B cell (primary cell): ENCODE measurements at regions not wholly inside any gene's neighbourhood (a gene's known extent, or its start where the extent isn't known, plus 50 kb on each side); places are given as distances from the start of the nearest gene placed in this dataset.

Experiments used
- ATAC-seq: fragments of 200-7000 bp; cut with Tn5 transposase; one replicate; pipeline ENCODE4 v1.10.0; 2021; ENCODE audit warnings: low read depth, mild to moderate bottlenecking, moderate number of reproducible peaks, moderate library complexity
- CTCF ChIA-PET: fragments of 350-600 bp; sonication (Branson Sonifier 250); formaldehyde crosslinking; loops from one replicate; lab custom pipeline; 2021; ENCODE audit warnings: antibody characterized with exemption, inconsistent platforms; lab: Charles Lee
- POLR2A ChIA-PET: fragments of 350-600 bp; sonication (Branson Sonifier 250); formaldehyde crosslinking; loops from one replicate; lab custom pipeline; 2021; ENCODE audit warnings: antibody characterized with exemption; lab: Charles Lee
- DNase-seq: peaks from one replicate; pipeline ENCODE4 v3.0.0; 2013
- H2AFZ ChIP-seq: 2 replicates; pipeline ENCODE4 v1.6.1; 2012; ENCODE audit warnings: mild to moderate bottlenecking, low read depth, low read length; ENCODE audit not compliant: insufficient read depth, poor library complexity, severe bottlenecking
- H3K27ac ChIP-seq, 2 donors: 1 replicate in 1 of 2; 2 replicates in 1 of 2; pipeline ENCODE4 v1.5.1; 2012 to 2013; ENCODE audit warnings: low read length in 2 of 2, mild to moderate bottlenecking in 2 of 2, moderate library complexity in 1 of 2
- H3K27me3 ChIP-seq, 4 experiments: fragments of 200-600 bp in 1 of 4; sonication (generic) in 1 of 4; replicated peaks in 1 of 4; 1 replicate in 2 of 4; 2 replicates in 2 of 4; pipeline versions ENCODE4 v1.6.1 to v1.7.0; 2013 to 2016; ENCODE audit warnings: low read length in 3 of 4, mild to moderate bottlenecking in 2 of 4, mixed read lengths in 1 of 4, moderate library complexity in 1 of 4; ENCODE audit not compliant: insufficient read depth in 4 of 4, control insufficient read depth in 3 of 4; ENCODE audit errors: control extremely low read depth in 1 of 4
- H3K36me3 ChIP-seq, 2 experiments: replicated peaks in 1 of 2; 1 replicate in 1 of 2; 2 replicates in 1 of 2; pipeline versions ENCODE4 v1.6.1 to v1.7.1; 2013; ENCODE audit warnings: low read length in 1 of 2; ENCODE audit not compliant: insufficient read depth in 2 of 2, control insufficient read depth in 1 of 2; ENCODE audit errors: control extremely low read depth in 1 of 2, extremely low read depth in 1 of 2
- H3K4me1 ChIP-seq, 2 donors: fragments of 200-600 bp in 1 of 2; sonication (generic) in 1 of 2; 1 replicate in 1 of 2; 2 replicates in 1 of 2; pipeline versions ENCODE4 v1.5.1 to v1.6.1; 2013 to 2017; ENCODE audit warnings: low read length in 2 of 2; ENCODE audit not compliant: control insufficient read depth in 2 of 2, insufficient read depth in 2 of 2
- H3K4me2 ChIP-seq: replicated peaks from 2 replicates; pipeline ENCODE3; 2012; ENCODE audit warnings: mild to moderate bottlenecking, low read depth, low read length; ENCODE audit not compliant: poor library complexity, severe bottlenecking
- H3K4me3 ChIP-seq, 5 experiments: fragments of 200-600 bp in 1 of 5; sonication (generic) in 1 of 5; 1 replicate in 3 of 5; 2 replicates in 2 of 5; pipeline versions ENCODE4 v1.5.1 to v1.7.0; 2011 to 2016; ENCODE audit warnings: low read length in 4 of 5, mild to moderate bottlenecking in 4 of 5, low read depth in 2 of 5, control low read depth in 1 of 5, moderate library complexity in 1 of 5; ENCODE audit not compliant: insufficient read depth in 1 of 5; ENCODE audit errors: control extremely low read depth in 1 of 5, extremely low read depth in 1 of 5
- H3K79me2 ChIP-seq: fragments of 200-600 bp; sonication (generic); one replicate; pipeline ENCODE4 v1.6.0; 2016; ENCODE audit warnings: low read length; ENCODE audit not compliant: control insufficient read depth, insufficient read depth
- H3K9ac ChIP-seq: fragments of 200-600 bp; sonication (generic); 2 replicates; pipeline ENCODE4 v1.6.1; 2017; ENCODE audit warnings: mild to moderate bottlenecking, low read length, moderate library complexity
- H3K9me3 ChIP-seq, 3 donors: one replicate each; pipeline versions ENCODE4 v1.6.1 to v1.7.1; 2013; ENCODE audit warnings: low read length in 2 of 3; ENCODE audit not compliant: control insufficient read depth in 2 of 3, insufficient read depth in 1 of 3; ENCODE audit errors: control extremely low read depth in 1 of 3
- H4K20me1 ChIP-seq: 2 replicates; pipeline ENCODE4 v1.6.0; 2012; ENCODE audit warnings: mild to moderate bottlenecking, low read length; ENCODE audit not compliant: insufficient read depth, control insufficient read depth, poor library complexity, severe bottlenecking
- H3K27ac Mint-ChIP-seq: one replicate; pipeline ENCODE4 v1.8.0; 2021; ENCODE audit warnings: mixed read lengths
- H3K27me3 Mint-ChIP-seq: one replicate; pipeline ENCODE4 v1.8.0; 2021; ENCODE audit warnings: mixed read lengths
- H3K4me1 Mint-ChIP-seq: one replicate; pipeline ENCODE4 v1.8.0; 2021; ENCODE audit warnings: mixed read lengths
- H3K4me3 Mint-ChIP-seq: one replicate; pipeline ENCODE4 v1.8.0; 2021; ENCODE audit warnings: mixed read lengths
- H3K9me3 Mint-ChIP-seq: one replicate; pipeline ENCODE4 v1.8.0; 2022; ENCODE audit warnings: mixed read lengths; ENCODE audit not compliant: insufficient read depth
- CTCF ChIP-seq: fragments of 200-600 bp; IDR thresholded peaks from one replicate; pipeline ENCODE4 v1.8.0; 2022; ENCODE audit warnings: antibody characterized with exemption, mild to moderate bottlenecking
- EZH2 ChIP-seq: IDR thresholded peaks from 2 replicates; pipeline ENCODE4 v1.6.1; 2012; ENCODE audit warnings: borderline replicate concordance, low read depth, mild to moderate bottlenecking, moderate library complexity, low read length; ENCODE audit not compliant: insufficient read depth, poor library complexity, severe bottlenecking
- WGBS: methylation state at CpG from one replicate; pipeline ENCODE4 v1.1.5; 2013; ENCODE audit warnings: missing lambda C conversion rate; ENCODE audit not compliant: insufficient coverage; 5-methylcytosine and 5-hydroxymethylcytosine counted together
- intact Hi-C: fragments of 100-400 bp; cut with micrococcal nuclease; formaldehyde crosslinking; loops from one replicate; pipeline ENCODE4 v1.10.0; 2022

GRCh38 chr3:72227486-72228070 lies 442.6 kb upstream of the PROK2 start:
- TF ChIP-seq EZH2 (no peak), CTCF (no peak)
- Histone ChIP-seq H3K4me2 (no peak overlapping the region), H3K27me3 (peaks cover 0 to 30% (median 1%) of the 10 kb centered on the region in 4 experiments), H3K27ac (no peak overlapping the region), H3K4me1 (peaks cover 14 to 22% of the 10 kb centered on the region in 2 donors), H3K9ac (no peak overlapping the region), H4K20me1 (no peaks in the 10 kb centered on the region), H2AFZ (no peak overlapping the region), H3K4me3 (no peak overlapping the region), H3K9me3 (peaks cover 15 to 33% (median 15%) of the 10 kb centered on the region in 3 donors), H3K36me3 (peaks cover 0 to 1% of the 10 kb centered on the region in 2 experiments), H3K79me2 (no peaks in the 10 kb centered on the region)
- Mint-ChIP-seq H3K9me3 (peaks cover 18% of the 10 kb centered on the region), H3K27me3 (peaks cover 30% of the 10 kb centered on the region), H3K4me3 (no peak overlapping the region), H3K27ac (no peak overlapping the region), H3K4me1 (peaks cover 19% of the 10 kb centered on the region)
- WGBS: 51% methylated on average over 4 of the region's 5 CpGs
- DNase-seq (no peak), ATAC-seq (no peak)
- ChIA-PET CTCF (no interaction called here), POLR2A (no interaction called here)
- intact Hi-C loops: no loop called here

- ATAC-seq: no peak
- Histone ChIP-seq H3K4me1 (peaks cover 5 to 6% of the 10 kb centered on the region in 2 donors), H3K27ac (no peak overlapping the region), H3K4me2 (no peak overlapping the region), H3K9me3 (peaks cover 11 to 33% (median 15%) of the 10 kb centered on the region in 3 donors), H4K20me1 (no peaks in the 10 kb centered on the region), H3K27me3 (peaks cover 0 to 11% (median 1%) of the 10 kb centered on the region in 4 experiments), H2AFZ (no peak overlapping the region), H3K36me3 (peaks cover 0 to 1% of the 10 kb centered on the region in 2 experiments), H3K4me3 (no peak overlapping the region), H3K9ac (no peak overlapping the region), H3K79me2 (no peaks in the 10 kb centered on the region)
- Mint-ChIP-seq H3K9me3 (peaks cover 18% of the 10 kb centered on the region), H3K27ac (no peak overlapping the region), H3K27me3 (peaks cover 14% of the 10 kb centered on the region), H3K4me1 (peaks cover 13% of the 10 kb centered on the region), H3K4me3 (no peak overlapping the region)
- CTCF ChIA-PET: no interaction called here
- TF ChIP-seq CTCF (no peak), EZH2 (no peak)
- intact Hi-C loops: no loop called here
- POLR2A ChIA-PET: no interaction called here
- DNase-seq: no peak
- WGBS: no CpG with 5 or more reads among the region's 2 CpGs
Observed at GRCh38 chr3:72224804-72225509, 440.0 kb upstream of the PROK2 start.
